ENCODE measurements at regions not wholly inside any gene's neighbourhood (a gene's known extent, or its start where the extent isn't known, plus 50 kb on each side); places are given as distances from the start of the nearest gene placed in this dataset.

DNA sequence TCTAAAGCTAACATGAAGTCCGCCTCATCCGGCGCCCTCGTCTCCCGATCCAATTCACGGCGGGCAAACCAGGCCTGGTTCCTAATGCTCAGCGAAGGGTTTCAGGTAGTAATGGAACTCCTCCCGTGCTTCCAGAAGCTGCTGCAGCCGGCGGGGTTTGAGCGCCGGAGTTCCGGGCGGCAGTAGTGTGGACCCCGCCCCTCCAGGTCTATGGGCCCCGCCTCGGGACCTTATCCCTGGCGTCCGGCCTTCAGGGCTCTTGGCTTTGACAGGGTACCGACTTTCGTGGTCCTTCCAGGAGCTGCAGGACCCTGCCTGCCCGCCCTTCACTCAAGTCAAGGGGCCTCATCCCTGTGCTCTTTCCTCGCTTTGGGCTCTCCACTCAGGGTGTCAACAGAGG, 304.1 kb downstream of the FAM72C start:
- Histone ChIP-seq H3K9me3 (ENCODE audit: control insufficient read depth, low read depth, low read length) (no peaks in the 10 kb centered on the region), H3K4me3 (ENCODE audit: control insufficient read depth in 2 of 3, extremely low read depth in 1 of 3, insufficient read depth in 2 of 3, low read depth in 1 of 3, low read length in 3 of 3) (no peak overlapping the region), H3K27ac (ENCODE audit: control insufficient read depth, insufficient read depth, low read length) (no peak overlapping the region), H2AFZ (ENCODE audit: control insufficient read depth, low read length) (no peak overlapping the region), H3K4me2 (ENCODE audit: control insufficient read depth, extremely low read depth, insufficient read depth, low read depth, low read length) (no peak overlapping the region), H4K20me1 (ENCODE audit: control insufficient read depth, extremely low read depth, insufficient read depth, low read length) (no peaks in the 10 kb centered on the region), H3K9ac (ENCODE audit: control insufficient read depth, extremely low read depth, insufficient read depth, low read length) (no peak overlapping the region), H3K9me1 (ENCODE audit: control insufficient read depth, extremely low read depth, insufficient read depth, low read length) (no peaks in the 10 kb centered on the region), H3K4me1 (ENCODE audit: control insufficient read depth, extremely low read depth, insufficient read depth, low read length) (no peaks in the 10 kb centered on the region), H3K36me3 (ENCODE audit: control insufficient read depth in 2 of 2, extremely low read depth in 1 of 2, insufficient read depth in 2 of 2, low read length in 2 of 2) (no peaks in the 10 kb centered on the region), H3K27me3 (ENCODE audit: control insufficient read depth, extremely low read depth, insufficient read depth, low read length) (no peaks in the 10 kb centered on the region), H3K79me2 (ENCODE audit: control insufficient read depth, insufficient read depth, low read length) (no peaks in the 10 kb centered on the region)
- DNase-seq (ENCODE audit: low read depth, low spot score) (no peak), FAIRE-seq (no peak)
- dilution Hi-C loops (cut with MboI; ENCODE audit: extremely low pct_ligation_motif_present, low sequenced_read_pairs) = no loop called here
- TF ChIP-seq EZH2 (IDR thresholded peaks at IDR 0.05; ENCODE audit: low read length) = no peak
- TF ChIP-seq, protein P1, sequence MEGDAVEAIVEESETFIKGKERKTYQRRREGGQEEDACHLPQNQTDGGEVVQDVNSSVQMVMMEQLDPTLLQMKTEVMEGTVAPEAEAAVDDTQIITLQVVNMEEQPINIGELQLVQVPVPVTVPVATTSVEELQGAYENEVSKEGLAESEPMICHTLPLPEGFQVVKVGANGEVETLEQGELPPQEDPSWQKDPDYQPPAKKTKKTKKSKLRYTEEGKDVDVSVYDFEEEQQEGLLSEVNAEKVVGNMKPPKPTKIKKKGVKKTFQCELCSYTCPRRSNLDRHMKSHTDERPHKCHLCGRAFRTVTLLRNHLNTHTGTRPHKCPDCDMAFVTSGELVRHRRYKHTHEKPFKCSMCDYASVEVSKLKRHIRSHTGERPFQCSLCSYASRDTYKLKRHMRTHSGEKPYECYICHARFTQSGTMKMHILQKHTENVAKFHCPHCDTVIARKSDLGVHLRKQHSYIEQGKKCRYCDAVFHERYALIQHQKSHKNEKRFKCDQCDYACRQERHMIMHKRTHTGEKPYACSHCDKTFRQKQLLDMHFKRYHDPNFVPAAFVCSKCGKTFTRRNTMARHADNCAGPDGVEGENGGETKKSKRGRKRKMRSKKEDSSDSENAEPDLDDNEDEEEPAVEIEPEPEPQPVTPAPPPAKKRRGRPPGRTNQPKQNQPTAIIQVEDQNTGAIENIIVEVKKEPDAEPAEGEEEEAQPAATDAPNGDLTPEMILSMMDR (optimal IDR thresholded peaks at IDR 0.05 in 1 of 3, IDR thresholded peaks at IDR 0.05 in 1 of 3, conservative IDR thresholded peaks at IDR 0.05 in 1 of 3; ENCODE audit: extremely low read depth in 1 of 3, insufficient read depth in 2 of 3, low read length in 3 of 3) = no peak

- TF ChIP-seq, protein P1 (optimal IDR thresholded peaks at IDR 0.05 in 1 of 3, IDR thresholded peaks at IDR 0.05 in 1 of 3, conservative IDR thresholded peaks at IDR 0.05 in 1 of 3; ENCODE audit: extremely low read depth in 1 of 3, insufficient read depth in 2 of 3, low read length in 3 of 3) = no peak
- TF ChIP-seq EZH2 (IDR thresholded peaks at IDR 0.05; ENCODE audit: low read length) = no peak
- FAIRE-seq (no peak), DNase-seq (ENCODE audit: low read depth, low spot score) (no peak)
- H3K36me3 ChIP-seq (ENCODE audit: control insufficient read depth in 2 of 2, extremely low read depth in 1 of 2, insufficient read depth in 2 of 2, low read length in 2 of 2) = no peaks in the 10 kb centered on the region
- no peaks in the 10 kb centered on the region for H3K9me3 ChIP-seq (ENCODE audit: control insufficient read depth, low read depth, low read length)
- no peaks in the 10 kb centered on the region for H3K27me3 ChIP-seq (ENCODE audit: control insufficient read depth, extremely low read depth, insufficient read depth, low read length)
- H4K20me1 ChIP-seq (ENCODE audit: control insufficient read depth, extremely low read depth, insufficient read depth, low read length) = no peaks in the 10 kb centered on the region
- H3K9ac ChIP-seq (ENCODE audit: control insufficient read depth, extremely low read depth, insufficient read depth, low read length) = no peak overlapping the region
- H3K4me1 ChIP-seq (ENCODE audit: control insufficient read depth, extremely low read depth, insufficient read depth, low read length) = no peaks in the 10 kb centered on the region
- H3K79me2 ChIP-seq (ENCODE audit: control insufficient read depth, insufficient read depth, low read length) = no peaks in the 10 kb centered on the region
- no peak overlapping the region for H3K4me2 ChIP-seq (ENCODE audit: control insufficient read depth, extremely low read depth, insufficient read depth, low read depth, low read length)
- H3K4me3 ChIP-seq (ENCODE audit: control insufficient read depth in 2 of 3, extremely low read depth in 1 of 3, insufficient read depth in 2 of 3, low read depth in 1 of 3, low read length in 3 of 3) = no peak overlapping the region
- H3K9me1 ChIP-seq (ENCODE audit: control insufficient read depth, extremely low read depth, insufficient read depth, low read length) = no peaks in the 10 kb centered on the region
- H3K27ac ChIP-seq (ENCODE audit: control insufficient read depth, insufficient read depth, low read length) = no peak overlapping the region
- dilution Hi-C loops (cut with MboI; ENCODE audit: extremely low pct_ligation_motif_present, low sequenced_read_pairs) = no loop called here
- H2AFZ ChIP-seq (ENCODE audit: control insufficient read depth, low read length) = no peak overlapping the region
Measured at GRCh38 chr1:143666851-143667250, 304.9 kb downstream of the FAM72C start.

Data from keratinocyte (primary cell).